ENCODE measurements at regions not wholly inside any gene's neighbourhood (a gene's known extent, or its start where the extent isn't known, plus 50 kb on each side); places are given as distances from the start of the nearest gene placed in this dataset.

DNA sequence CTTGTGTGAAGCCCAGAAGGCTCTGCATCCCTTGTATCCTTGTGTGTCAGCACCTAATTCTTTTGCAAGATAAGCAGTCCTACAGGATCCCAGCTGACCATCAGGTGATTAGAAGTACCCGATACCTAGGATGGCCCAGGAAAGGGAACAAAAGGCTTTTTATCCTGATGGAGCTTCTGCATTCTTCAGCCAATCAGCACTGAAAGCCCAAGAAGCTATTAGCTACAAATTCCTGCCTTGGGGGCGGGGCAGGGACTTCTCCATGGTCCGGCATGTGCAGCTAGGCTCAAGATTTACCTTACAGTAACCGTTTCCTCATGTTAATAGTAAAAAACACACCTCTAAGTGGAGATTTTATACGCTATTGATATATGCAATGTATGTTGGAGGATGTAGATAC is 264.6 kb upstream of the THUMPD2 start:
- Histone ChIP-seq H3K4me3 (ENCODE audit: low read depth in 1 of 2, low read length in 2 of 2) (no peak overlapping the region), H3K27ac (ENCODE audit: low read depth, low read length) (no peak overlapping the region), H3K4me1 (ENCODE audit: insufficient read depth, low read length) (peaks cover 10% of the 10 kb centered on the region), H3K9ac (ENCODE audit: low read length) (no peak overlapping the region), H3K27me3 (ENCODE audit: control insufficient read depth in 1 of 2, insufficient read depth in 2 of 2, low read length in 2 of 2) (no peaks in the 10 kb centered on the region), H3K36me3 (ENCODE audit: insufficient read depth, low read length) (no peaks in the 10 kb centered on the region), H3K9me3 (ENCODE audit: low read length) (no peaks in the 10 kb centered on the region)

DNA sequence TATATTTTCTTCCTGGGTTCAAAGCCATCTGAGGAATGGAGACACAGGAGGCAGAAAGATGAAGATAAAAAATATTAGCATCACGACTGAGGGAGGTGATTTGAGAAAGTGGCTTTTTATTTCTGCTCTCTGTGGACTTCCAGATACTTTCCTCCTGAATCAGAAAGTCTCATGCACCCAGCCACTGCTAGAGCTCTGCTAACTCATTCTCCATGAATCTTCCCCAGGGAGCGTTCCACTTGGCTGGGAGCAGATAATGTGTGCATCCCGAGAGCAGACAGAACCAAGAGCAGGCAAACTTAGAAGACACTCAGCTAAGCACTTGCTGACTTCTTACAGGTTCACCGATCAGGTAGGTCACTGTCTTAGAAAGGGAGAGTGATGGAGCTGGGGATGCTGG is 264.1 kb upstream of the THUMPD2 start:
- Histone ChIP-seq H3K4me3 (ENCODE audit: low read depth in 1 of 2, low read length in 2 of 2) (no peak overlapping the region), H3K9me3 (ENCODE audit: low read length) (no peaks in the 10 kb centered on the region), H3K9ac (ENCODE audit: low read length) (no peak overlapping the region), H3K4me1 (ENCODE audit: insufficient read depth, low read length) (peaks cover 14% of the 10 kb centered on the region), H3K27ac (ENCODE audit: low read depth, low read length) (no peak overlapping the region), H3K27me3 (ENCODE audit: control insufficient read depth in 1 of 2, insufficient read depth in 2 of 2, low read length in 2 of 2) (no peaks in the 10 kb centered on the region), H3K36me3 (ENCODE audit: insufficient read depth, low read length) (no peaks in the 10 kb centered on the region)

DNA sequence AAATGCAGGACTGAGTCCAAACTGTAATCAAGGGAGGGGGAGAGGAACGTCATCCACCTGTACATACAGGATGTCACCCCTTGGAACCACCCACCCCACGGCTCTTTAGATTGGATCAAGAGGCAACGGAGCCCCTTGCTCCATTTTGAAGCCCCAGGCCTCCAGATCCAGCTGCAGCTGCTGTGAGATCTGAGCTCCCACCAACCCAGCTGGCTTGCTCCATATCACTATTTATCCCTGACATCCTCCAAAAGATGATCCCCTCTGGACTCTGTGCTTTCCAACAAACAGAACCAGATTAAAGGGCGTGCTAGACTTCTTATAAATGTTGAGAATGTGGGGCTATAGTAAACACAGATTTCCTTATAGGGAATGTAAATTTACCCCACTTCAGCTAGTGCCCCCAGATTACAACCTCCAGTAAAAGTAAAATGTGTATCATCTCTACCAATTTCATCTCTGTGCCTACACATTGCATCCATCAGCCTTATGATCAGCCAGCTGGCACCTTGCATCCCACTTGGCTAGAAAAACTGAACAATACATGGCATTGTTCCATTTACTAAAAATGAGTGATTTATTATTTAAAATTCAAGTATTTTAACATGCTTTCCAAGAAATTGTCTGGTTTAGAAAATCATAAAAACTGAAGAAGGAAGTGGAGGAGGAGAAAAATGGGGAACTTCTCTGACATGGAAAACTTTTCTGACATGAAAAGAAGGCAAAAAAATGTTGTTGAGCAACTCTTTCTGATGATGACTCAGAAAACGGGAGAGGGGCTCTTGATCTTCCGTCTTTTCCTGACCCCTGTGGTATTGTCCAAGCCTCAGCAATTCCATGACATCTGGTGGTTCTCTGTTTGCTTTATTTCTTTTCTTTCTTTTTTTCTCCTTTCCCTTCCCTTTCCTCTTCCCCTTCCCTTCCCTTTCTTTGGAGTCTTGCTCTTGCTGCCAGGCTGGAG is 262.6 kb upstream of the THUMPD2 start:
- Histone ChIP-seq H3K27ac (ENCODE audit: low read depth, low read length) (no peak overlapping the region), H3K9me3 (ENCODE audit: low read length) (no peaks in the 10 kb centered on the region), H3K4me3 (ENCODE audit: low read depth in 1 of 2, low read length in 2 of 2) (no peak overlapping the region), H3K4me1 (ENCODE audit: insufficient read depth, low read length) (peaks cover 14% of the 10 kb centered on the region), H3K9ac (ENCODE audit: low read length) (no peak overlapping the region), H3K27me3 (ENCODE audit: control insufficient read depth in 1 of 2, insufficient read depth in 2 of 2, low read length in 2 of 2) (no peaks in the 10 kb centered on the region), H3K36me3 (ENCODE audit: insufficient read depth, low read length) (no peaks in the 10 kb centered on the region)

DNA sequence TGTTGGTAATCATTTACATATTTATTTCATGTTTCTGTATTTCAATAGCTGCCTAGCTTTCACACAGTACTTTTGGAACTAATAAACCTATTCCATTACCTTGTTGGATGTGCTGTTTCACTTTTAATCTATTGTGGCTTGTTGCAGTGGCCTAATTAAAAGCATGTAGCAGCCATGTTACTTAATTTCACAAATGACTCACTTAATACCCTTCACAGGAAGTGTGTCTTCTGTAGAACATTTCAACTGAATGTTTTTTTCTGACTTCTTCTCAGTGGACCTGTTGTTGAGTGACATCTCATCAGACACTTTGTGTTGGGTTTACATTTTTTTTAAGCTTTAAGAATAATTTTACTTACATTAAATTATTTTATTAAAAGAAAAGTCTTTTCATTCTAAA is 260.5 kb upstream of the THUMPD2 start:
- Histone ChIP-seq H3K27me3 (ENCODE audit: control insufficient read depth in 1 of 2, insufficient read depth in 2 of 2, low read length in 2 of 2) (no peaks in the 10 kb centered on the region), H3K36me3 (ENCODE audit: insufficient read depth, low read length) (no peaks in the 10 kb centered on the region), H3K4me3 (ENCODE audit: low read depth in 1 of 2, low read length in 2 of 2) (no peak overlapping the region), H3K9ac (ENCODE audit: low read length) (no peak overlapping the region), H3K4me1 (ENCODE audit: insufficient read depth, low read length) (peaks cover 14% of the 10 kb centered on the region), H3K9me3 (ENCODE audit: low read length) (no peaks in the 10 kb centered on the region), H3K27ac (ENCODE audit: low read depth, low read length) (no peak overlapping the region)

DNA sequence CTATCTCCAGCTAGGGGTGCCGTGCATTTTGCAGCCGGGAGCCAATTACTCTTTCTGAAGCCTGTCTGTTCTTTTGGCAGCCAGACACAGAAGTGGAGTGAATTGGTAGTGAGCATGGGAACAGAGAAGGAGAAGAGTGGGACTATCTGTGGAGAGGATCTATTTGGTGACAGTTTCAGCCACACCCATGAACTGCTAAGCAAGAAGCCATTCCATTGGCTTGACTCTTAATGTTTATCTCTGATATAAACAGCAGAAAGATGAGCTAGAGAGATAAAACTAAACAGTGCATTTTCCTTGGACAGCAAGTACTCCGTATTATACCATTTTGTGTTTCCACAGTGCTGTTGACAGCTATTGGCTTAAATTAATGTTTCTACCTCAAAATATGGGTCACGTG is 259.6 kb upstream of the THUMPD2 start:
- no peaks in the 10 kb centered on the region for H3K9me3 ChIP-seq (ENCODE audit: low read length)
- no peaks in the 10 kb centered on the region for H3K36me3 ChIP-seq (ENCODE audit: insufficient read depth, low read length)
- no peak overlapping the region for H3K27ac ChIP-seq (ENCODE audit: low read depth, low read length)
- H3K9ac ChIP-seq (ENCODE audit: low read length): no peak overlapping the region
- peaks cover 14% of the 10 kb centered on the region for H3K4me1 ChIP-seq (ENCODE audit: insufficient read depth, low read length)
- no peaks in the 10 kb centered on the region for H3K27me3 ChIP-seq (ENCODE audit: control insufficient read depth in 1 of 2, insufficient read depth in 2 of 2, low read length in 2 of 2)
- H3K4me3 ChIP-seq (ENCODE audit: low read depth in 1 of 2, low read length in 2 of 2): no peak overlapping the region

DNA sequence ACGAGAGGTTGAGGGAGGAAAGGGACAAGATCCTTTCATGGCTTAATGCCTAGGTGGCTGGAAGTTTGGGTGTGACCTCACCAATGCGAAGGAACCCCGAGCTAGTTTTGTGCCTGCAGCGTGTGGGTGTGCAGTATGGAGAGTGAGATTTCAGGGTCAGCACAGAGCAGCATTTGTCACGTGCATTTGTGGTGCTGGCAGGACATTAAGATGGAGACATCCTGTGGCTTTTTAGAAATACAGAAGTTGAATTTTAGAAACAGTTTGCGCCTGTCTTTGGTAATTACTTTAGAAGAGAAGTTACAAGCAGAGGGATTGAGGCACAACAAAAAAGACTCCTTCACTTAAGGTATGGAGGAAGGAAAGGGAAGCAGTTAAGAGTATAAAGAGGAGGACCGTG is 258.2 kb upstream of the THUMPD2 start:
- Histone ChIP-seq H3K36me3 (ENCODE audit: insufficient read depth, low read length) (no peaks in the 10 kb centered on the region), H3K27ac (ENCODE audit: low read depth, low read length) (no peak overlapping the region), H3K4me1 (ENCODE audit: insufficient read depth, low read length) (peaks cover 14% of the 10 kb centered on the region)

DNA sequence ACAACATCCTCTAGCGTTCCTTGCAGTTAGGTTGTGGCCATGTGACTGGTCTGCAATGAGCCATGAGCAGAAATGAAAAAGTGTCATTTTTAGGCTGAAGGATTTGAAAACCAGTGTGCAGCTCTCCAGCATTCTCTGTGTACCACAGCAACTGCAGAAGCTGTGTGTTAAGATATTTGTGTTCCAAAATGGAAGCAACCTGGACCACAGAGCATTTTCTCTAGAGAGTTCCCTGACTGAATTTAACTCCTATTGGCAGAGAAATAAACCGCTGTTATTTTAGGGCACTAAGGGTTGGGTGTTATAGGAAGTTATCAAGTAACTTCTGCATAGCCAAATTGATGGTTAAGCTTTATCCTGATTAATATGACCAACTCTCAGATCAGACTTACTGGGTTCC is 257.2 kb upstream of the THUMPD2 start:
- Histone ChIP-seq H3K4me3 (ENCODE audit: low read depth in 1 of 2, low read length in 2 of 2) (no peak overlapping the region), H3K27me3 (ENCODE audit: control insufficient read depth in 1 of 2, insufficient read depth in 2 of 2, low read length in 2 of 2) (no peaks in the 10 kb centered on the region), H3K36me3 (ENCODE audit: insufficient read depth, low read length) (no peaks in the 10 kb centered on the region), H3K4me1 (ENCODE audit: insufficient read depth, low read length) (peaks cover 9% of the 10 kb centered on the region), H3K9ac (ENCODE audit: low read length) (no peak overlapping the region), H3K9me3 (ENCODE audit: low read length) (no peaks in the 10 kb centered on the region), H3K27ac (ENCODE audit: low read depth, low read length) (no peak overlapping the region)

More for the DNA sequence above, 258.2 kb upstream of the THUMPD2 start:
- H3K4me3 ChIP-seq (ENCODE audit: low read depth in 1 of 2, low read length in 2 of 2): no peak overlapping the region
- no peak overlapping the region for H3K9ac ChIP-seq (ENCODE audit: low read length)
- no peaks in the 10 kb centered on the region for H3K9me3 ChIP-seq (ENCODE audit: low read length)
- no peaks in the 10 kb centered on the region for H3K27me3 ChIP-seq (ENCODE audit: control insufficient read depth in 1 of 2, insufficient read depth in 2 of 2, low read length in 2 of 2)

DNA sequence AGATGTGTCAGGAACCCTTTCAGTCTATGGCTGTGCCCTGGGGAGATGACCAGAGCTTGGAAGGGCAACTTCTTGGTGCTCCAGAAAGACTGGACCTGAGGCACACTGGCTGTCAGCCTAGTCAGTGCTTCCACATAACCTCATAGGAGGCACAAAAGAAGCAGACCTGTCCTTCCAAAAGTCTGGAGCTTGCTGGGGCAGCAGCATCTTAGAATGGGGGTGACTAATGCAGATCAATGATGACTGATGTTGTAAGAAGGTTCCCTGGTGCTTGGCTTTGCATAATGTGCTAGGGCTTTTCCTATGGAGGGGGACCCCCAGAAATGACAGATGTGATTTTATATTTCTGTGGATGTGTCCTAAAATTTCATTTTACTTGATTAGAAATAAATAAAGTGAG is 255.7 kb upstream of the THUMPD2 start:
- peaks cover 9% of the 10 kb centered on the region for H3K4me1 ChIP-seq (ENCODE audit: insufficient read depth, low read length)
- H3K4me3 ChIP-seq (ENCODE audit: low read depth in 1 of 2, low read length in 2 of 2): no peak overlapping the region
- H3K27ac ChIP-seq (ENCODE audit: low read depth, low read length): no peak overlapping the region
- no peaks in the 10 kb centered on the region for H3K9me3 ChIP-seq (ENCODE audit: low read length)
- H3K27me3 ChIP-seq (ENCODE audit: control insufficient read depth in 1 of 2, insufficient read depth in 2 of 2, low read length in 2 of 2): no peaks in the 10 kb centered on the region
- no peak overlapping the region for H3K9ac ChIP-seq (ENCODE audit: low read length)
- no peaks in the 10 kb centered on the region for H3K36me3 ChIP-seq (ENCODE audit: insufficient read depth, low read length)

DNA sequence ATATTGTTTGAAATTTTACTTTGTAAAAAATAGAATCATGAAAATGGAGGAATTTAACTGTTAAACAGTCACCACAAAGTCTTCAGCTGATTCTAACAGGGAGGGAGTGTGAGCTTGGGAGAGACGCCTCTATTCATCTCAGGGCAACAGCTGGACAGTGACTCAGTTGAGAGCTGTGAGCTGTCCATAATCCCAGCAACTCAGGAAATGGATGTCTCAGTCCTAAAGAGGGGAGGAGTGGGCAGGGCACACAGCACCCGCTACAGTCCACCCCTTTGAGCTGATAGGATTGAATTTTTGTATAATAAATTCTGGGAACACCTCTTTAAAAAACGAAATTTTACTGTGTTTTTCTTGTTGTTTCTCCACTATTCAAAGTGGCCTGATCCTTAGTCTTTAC is 255.1 kb upstream of the THUMPD2 start:
- no peak overlapping the region for H3K4me3 ChIP-seq (ENCODE audit: low read depth in 1 of 2, low read length in 2 of 2)
- H3K9me3 ChIP-seq (ENCODE audit: low read length): no peaks in the 10 kb centered on the region
- peaks cover 9% of the 10 kb centered on the region for H3K4me1 ChIP-seq (ENCODE audit: insufficient read depth, low read length)
- no peaks in the 10 kb centered on the region for H3K27me3 ChIP-seq (ENCODE audit: control insufficient read depth in 1 of 2, insufficient read depth in 2 of 2, low read length in 2 of 2)
- H3K36me3 ChIP-seq (ENCODE audit: insufficient read depth, low read length): no peaks in the 10 kb centered on the region
- H3K9ac ChIP-seq (ENCODE audit: low read length): no peak overlapping the region
- H3K27ac ChIP-seq (ENCODE audit: low read depth, low read length): no peak overlapping the region

DNA sequence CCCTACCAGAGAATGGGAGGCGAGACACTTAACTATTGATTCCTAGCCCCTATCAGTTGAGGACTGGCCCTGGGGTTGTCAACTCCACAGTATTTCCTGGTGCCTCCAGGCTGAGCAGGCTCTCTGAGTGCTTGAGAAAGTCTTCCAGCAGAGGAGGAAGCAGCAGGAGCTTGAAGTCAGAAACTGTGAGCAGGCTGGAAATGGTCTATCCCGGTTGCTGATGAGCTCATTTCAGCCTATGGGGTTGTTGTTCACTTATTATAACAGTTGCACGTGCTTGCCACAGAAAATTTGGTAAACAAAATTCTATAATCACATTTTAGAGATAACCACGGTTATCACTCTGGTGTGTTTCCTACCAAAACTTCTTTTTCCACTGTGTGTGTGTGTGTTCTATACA is 254.7 kb upstream of the THUMPD2 start:
- no peak overlapping the region for H3K9ac ChIP-seq (ENCODE audit: low read length)

DNA sequence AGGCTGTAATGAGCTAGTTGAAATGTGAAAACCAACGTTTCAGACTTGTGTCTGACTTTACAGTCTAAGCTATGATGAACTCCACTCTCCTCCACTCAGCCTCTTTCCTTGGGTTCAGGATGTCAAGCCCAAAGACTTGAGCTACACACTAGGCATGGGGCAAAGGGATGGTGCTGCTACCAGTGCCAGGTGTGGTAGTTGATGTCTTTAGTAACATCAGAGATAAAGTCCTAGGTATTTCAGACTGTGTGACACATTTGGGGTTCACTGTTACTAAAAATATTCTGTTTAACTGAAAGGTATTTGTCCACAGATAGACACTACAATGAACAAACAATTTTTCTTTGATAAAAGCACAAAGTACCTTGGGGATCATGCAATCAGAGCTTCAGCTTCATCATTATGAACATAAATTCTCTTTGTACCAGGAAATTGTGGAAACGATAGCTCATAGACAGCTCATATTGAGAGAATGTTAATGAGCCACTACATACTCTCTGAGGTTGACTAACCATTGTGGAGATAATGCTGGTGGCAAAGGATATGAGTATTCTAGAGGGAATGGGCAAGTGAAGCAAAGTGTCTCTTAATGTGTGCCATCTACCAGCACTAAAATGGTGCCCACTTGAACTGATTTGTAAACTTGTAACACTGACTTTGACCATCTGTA is 253.7 kb upstream of the THUMPD2 start:
- Histone ChIP-seq H3K27me3 (ENCODE audit: control insufficient read depth in 1 of 2, insufficient read depth in 2 of 2, low read length in 2 of 2) (no peaks in the 10 kb centered on the region), H3K9me3 (ENCODE audit: low read length) (no peaks in the 10 kb centered on the region), H3K4me3 (ENCODE audit: low read depth in 1 of 2, low read length in 2 of 2) (no peak overlapping the region), H3K9ac (ENCODE audit: low read length) (no peak overlapping the region), H3K36me3 (ENCODE audit: insufficient read depth, low read length) (no peaks in the 10 kb centered on the region), H3K27ac (ENCODE audit: low read depth, low read length) (no peak overlapping the region), H3K4me1 (ENCODE audit: insufficient read depth, low read length) (no peaks in the 10 kb centered on the region)

More for the DNA sequence above, 254.7 kb upstream of the THUMPD2 start:
- no peak overlapping the region for H3K4me3 ChIP-seq (ENCODE audit: low read depth in 1 of 2, low read length in 2 of 2)
- H3K9me3 ChIP-seq (ENCODE audit: low read length): no peaks in the 10 kb centered on the region
- peaks cover 5% of the 10 kb centered on the region for H3K4me1 ChIP-seq (ENCODE audit: insufficient read depth, low read length)
- H3K27me3 ChIP-seq (ENCODE audit: control insufficient read depth in 1 of 2, insufficient read depth in 2 of 2, low read length in 2 of 2): no peaks in the 10 kb centered on the region
- no peaks in the 10 kb centered on the region for H3K36me3 ChIP-seq (ENCODE audit: insufficient read depth, low read length)
- no peak overlapping the region for H3K27ac ChIP-seq (ENCODE audit: low read depth, low read length)
